T47D (cell line): ENCODE measurements at regions not wholly inside any gene's neighbourhood (a gene's known extent, or its start where the extent isn't known, plus 50 kb on each side); places are given as distances from the start of the nearest gene placed in this dataset.
"Not testable (repeated sequence)": the region's sequence is repeated elsewhere in the genome, so short reads cannot be mapped to it uniquely, and the experiment has no call there.

ENCODE experiments used
- DNase-seq, 2 experiments: peaks; one replicate each; pipeline versions ENCODE4 v3.0.0 to v3.0.0-alpha.2; 2011 to 2012; ENCODE audit warnings: low read depth in 1 of 2, low spot score in 1 of 2
- JUND ChIP-seq: IDR thresholded peaks from 2 replicates; pipeline ENCODE4 v1.6.1; 2012; ENCODE audit warnings: low read depth
- in situ Hi-C: cut with HindIII; loops from 2 replicates; pipeline ENCODE4 v1.10.0; 2016; ENCODE audit warnings: low sequenced_read_pairs, low pct_unique_long_range_greater_than_20kb

DNA sequence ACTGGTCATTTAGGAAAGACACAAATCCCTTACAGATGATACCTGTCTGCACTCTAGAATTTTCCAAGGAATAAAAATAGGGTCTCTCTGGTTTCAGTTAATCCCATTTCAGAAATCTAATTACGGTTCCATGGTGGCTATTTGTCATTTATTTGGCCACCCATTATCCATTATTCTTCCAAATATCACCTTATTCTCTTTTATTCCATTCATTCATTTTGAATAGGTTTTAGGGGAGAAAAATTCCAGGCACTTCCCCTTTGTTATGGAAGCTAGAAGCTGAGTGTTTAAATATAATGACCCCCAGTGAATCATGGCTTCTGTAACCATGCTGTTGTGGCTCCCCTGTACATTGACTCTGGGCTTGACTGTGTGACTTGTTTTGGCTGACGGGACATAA is 420.8 kb upstream of the DPH6 start:
- in situ Hi-C loops: no loop called here
- no peak for TF ChIP-seq JUND

GRCh38 chr15:35967968-35968367 is 422.0 kb upstream of the DPH6 start:
- DNase-seq, in situ Hi-C loops: not testable (repeated sequence)

More for the DNA sequence above, 420.8 kb upstream of the DPH6 start:
- no peak for DNase-seq

DNA sequence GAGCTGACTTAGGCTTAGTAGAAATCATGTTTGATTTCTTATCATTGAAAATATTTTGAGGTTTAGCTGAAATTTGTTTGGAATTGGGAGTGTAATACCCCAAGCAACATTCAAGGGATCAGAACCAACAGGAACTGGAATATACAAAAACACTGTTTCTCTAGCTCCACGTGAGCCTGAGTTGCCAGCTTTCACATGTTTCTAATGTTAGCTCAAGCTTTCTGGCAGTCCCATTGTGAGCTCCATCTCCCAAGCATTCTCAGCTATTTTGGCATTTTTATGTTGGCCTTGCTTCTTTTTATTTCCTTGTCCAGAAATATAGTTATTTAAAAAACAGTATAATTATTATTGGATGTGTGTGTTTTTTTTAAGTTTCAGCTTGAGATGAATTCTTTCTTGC is 427.1 kb upstream of the DPH6 start:
- DNase-seq: no peak
- in situ Hi-C loops: no loop called here
- TF ChIP-seq JUND: no peak

GRCh38 chr15:35974052-35974451 is 428.1 kb upstream of the DPH6 start:
- DNase-seq: no peak
- in situ Hi-C loops: no loop called here
- TF ChIP-seq JUND: no peak

- DNase-seq: no peak
- TF ChIP-seq JUND: no peak
- in situ Hi-C loops: no loop called here
Observed at GRCh38 chr15:35975941-35976340, 430.0 kb upstream of the DPH6 start.

DNA sequence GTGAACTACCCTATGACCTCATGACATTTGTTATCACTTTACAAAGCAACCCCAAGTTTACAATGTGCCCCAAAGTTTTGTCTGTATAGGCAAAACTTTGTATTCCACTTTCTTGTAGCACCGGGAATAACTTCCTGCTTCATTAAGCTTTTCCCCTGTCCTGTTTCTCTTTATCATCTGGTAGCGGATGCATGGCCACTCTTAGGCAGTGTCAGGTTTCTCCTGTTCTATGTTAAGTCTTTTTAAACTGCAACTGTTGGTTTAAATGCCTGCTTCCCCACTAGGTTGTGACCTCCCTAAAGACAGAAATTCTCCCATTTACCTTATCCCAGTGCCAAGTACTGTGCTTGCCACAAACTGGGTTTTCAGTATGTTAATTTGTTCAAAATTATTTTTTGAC is 433.6 kb upstream of the DPH6 start:
- DNase-seq: no peak
- TF ChIP-seq JUND: no peak

DNA sequence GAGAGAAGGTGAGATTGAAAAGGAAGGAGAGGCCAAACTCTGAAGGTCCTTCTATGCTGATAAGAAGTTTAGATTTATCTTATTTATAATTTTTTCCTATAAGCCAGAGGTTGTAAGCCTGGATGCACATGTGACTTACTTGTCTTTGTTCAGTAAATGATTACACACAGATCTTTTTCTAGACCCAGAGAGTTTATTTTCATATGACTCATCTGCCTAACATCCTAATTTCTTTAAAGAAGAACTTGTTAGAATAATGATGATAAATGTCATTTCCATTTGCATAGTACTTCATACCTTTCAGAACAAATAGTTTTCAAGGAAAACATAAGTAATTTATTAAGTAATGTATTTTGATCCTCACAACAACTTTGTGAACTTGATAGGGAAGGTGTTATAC is 434.8 kb upstream of the DPH6 start:
- in situ Hi-C loops: no loop called here
- DNase-seq: no peak
- no peak for TF ChIP-seq JUND

More for the DNA sequence above, 433.6 kb upstream of the DPH6 start:
- in situ Hi-C loops: no loop called here

DNA sequence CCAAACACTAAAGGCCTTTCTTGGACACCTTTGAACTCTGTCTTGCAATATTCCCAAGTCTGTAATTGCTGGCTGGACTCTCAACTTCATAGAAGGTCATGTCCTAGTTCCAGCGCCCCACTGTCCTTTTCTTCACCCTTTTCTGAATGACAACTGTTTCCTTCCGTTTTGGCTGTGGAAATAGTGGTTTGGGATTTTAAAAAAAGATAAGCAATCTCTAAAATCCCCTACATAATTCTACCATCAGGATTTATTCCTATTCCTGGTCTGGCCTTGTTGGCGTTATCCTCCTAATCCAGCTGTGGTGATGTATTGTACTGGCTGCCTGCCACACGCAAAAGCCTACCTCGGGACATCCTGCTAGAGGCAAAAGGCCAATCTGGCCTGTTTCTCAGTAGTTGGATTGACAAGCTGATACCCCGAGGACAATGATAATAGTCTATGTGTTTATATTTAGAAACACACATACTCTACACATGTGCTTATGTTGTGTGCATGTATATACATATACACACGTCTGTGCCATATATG is 440.3 kb upstream of the DPH6 start:
- in situ Hi-C loops: no loop called here
- DNase-seq: no peak
- TF ChIP-seq JUND: no peak

DNA sequence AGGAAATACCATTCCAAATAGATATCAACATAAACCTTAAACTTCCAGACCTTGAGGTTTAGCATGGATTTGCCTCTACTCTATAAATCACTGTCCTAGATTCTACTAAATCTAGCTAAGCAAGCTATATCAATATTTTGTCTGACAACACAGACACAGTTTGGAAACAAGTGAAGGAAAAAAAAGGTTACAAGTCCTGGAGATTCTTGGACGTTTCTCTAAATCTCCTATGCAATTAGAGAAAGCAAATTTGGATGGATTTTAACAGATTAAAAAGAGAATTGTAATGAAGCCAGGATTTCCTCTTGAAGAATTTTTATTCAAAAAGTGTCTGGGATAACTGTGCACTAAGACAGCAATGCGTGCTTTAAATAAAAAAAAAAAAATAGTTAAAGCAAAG is 441.1 kb upstream of the DPH6 start:
- no peak for DNase-seq
- in situ Hi-C loops: no loop called here
- no peak for TF ChIP-seq JUND

- DNase-seq: no peak
- TF ChIP-seq JUND: no peak
- in situ Hi-C loops: no loop called here
Observed at GRCh38 chr15:35991386-35991785, 445.4 kb upstream of the DPH6 start.

DNA sequence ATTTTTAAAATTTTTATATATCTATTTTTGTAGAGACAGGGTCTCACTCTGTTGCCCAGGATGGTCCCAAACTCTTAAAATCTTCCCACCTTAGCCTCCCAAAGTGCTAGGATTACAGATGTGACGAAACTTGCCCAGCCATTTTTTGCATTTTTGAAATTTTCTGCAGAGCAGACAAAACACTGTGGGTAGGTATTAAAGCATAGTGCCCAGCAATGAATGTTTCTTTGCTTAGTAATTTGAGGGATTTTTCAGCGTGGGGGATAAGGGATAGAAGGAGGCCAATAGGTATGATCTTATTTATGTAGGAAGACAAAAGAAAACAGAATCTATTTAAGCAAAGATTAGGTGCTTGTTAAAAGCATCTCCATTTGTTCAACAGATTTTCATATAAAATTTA is 446.8 kb upstream of the DPH6 start:
- TF ChIP-seq JUND: no peak
- in situ Hi-C loops: no loop called here
- DNase-seq: no peak

DNA sequence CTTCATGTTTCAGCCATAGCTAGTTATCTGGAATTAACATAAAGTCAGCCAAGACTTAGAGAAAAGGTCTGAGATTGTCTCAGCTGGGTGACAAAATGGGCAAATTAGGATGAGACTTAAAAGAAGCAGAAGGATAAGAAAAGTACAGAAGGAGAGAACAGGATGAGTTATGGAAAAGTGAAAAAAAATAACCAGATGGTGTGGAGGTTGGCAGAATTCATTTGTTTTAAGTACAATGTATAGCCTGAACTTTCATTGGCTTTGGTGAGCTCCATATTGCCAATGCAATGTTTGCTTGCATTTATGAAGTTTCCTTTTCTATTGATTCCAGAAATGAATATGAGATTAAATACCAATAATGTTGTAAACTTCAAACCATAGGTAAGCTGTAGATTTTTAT is 447.2 kb upstream of the DPH6 start:
- DNase-seq: no peak
- TF ChIP-seq JUND: no peak
- in situ Hi-C loops: no loop called here

- TF ChIP-seq JUND: no peak
- no peak for DNase-seq
- in situ Hi-C loops: no loop called here
Observed at GRCh38 chr15:35994876-35995275, 448.9 kb upstream of the DPH6 start.

- DNase-seq: no peak
- TF ChIP-seq JUND: no peak
- in situ Hi-C loops: no loop called here
Observed at GRCh38 chr15:35998663-35999602, 453.0 kb upstream of the DPH6 start.
